Glutamatergic neuron (in vitro differentiated cells): ENCODE measurements at regions not wholly inside any gene's neighbourhood (a gene's known extent, or its start where the extent isn't known, plus 50 kb on each side); places are given as distances from the start of the nearest gene placed in this dataset.

ENCODE experiments used
- DNase-seq: peaks from one replicate; pipeline ENCODE4 v3.0.0; 2022
- H3K27ac Mint-ChIP-seq: one replicate; pipeline ENCODE4 v1.8.0; 2020; ENCODE audit warnings: mild to moderate bottlenecking, mixed read lengths, inconsistent platforms; ENCODE audit not compliant: unreplicated experiment
- H3K27me3 Mint-ChIP-seq: one replicate; pipeline ENCODE4 v1.8.0; 2020; ENCODE audit warnings: mild to moderate bottlenecking, moderate library complexity, mixed read lengths, inconsistent platforms; ENCODE audit not compliant: unreplicated experiment
- H3K36me3 Mint-ChIP-seq: one replicate; pipeline ENCODE4 v1.8.0; 2020; ENCODE audit warnings: mild to moderate bottlenecking, mixed read lengths, inconsistent platforms; ENCODE audit not compliant: unreplicated experiment
- H3K4me1 Mint-ChIP-seq: one replicate; pipeline ENCODE4 v1.8.0; 2020; ENCODE audit warnings: mild to moderate bottlenecking, low read depth, mixed read lengths, inconsistent platforms; ENCODE audit not compliant: unreplicated experiment
- H3K4me3 Mint-ChIP-seq: one replicate; pipeline ENCODE4 v1.8.0; 2020; ENCODE audit warnings: mild to moderate bottlenecking, mixed read lengths, inconsistent platforms; ENCODE audit not compliant: unreplicated experiment
- H3K9me3 Mint-ChIP-seq: one replicate; pipeline ENCODE4 v1.8.0; 2020; ENCODE audit warnings: mild to moderate bottlenecking, moderate library complexity, mixed read lengths, inconsistent platforms; ENCODE audit not compliant: unreplicated experiment
- TF ChIP-seq, protein P1 (sequence below): fragments of 200-600 bp; sonication (generic); IDR thresholded peaks from one replicate; pipeline ENCODE4 v1.5.0; 2021; ENCODE audit not compliant: partially characterized antibody, unreplicated experiment

DNA sequence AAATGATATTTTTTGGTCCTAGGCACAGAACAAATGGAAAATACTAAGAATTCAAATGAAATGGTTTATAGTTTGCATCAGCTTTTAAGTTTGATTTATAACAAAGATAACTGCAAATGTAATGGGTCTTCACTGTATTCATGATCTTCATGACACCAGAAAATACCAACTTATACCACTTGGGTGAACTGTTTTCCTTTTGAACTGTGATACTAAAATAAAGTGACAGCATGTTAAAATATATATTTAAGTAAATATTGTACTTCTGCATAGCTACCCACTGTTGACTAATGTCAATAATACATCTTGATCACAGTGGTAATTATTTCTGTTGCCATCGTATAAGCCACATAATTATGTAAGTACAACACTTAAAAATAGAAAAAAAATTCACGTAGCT lies 442.0 kb upstream of the ANKRD30A start:
- Mint-ChIP-seq H3K4me3 (no peak overlapping the region), H3K27ac (no peak overlapping the region), H3K4me1 (no peaks in the 10 kb centered on the region), H3K27me3 (peaks cover 2% of the 10 kb centered on the region), H3K9me3 (no peaks in the 10 kb centered on the region), H3K36me3 (no peaks in the 10 kb centered on the region)
- no peak for DNase-seq
- TF ChIP-seq, protein P1, sequence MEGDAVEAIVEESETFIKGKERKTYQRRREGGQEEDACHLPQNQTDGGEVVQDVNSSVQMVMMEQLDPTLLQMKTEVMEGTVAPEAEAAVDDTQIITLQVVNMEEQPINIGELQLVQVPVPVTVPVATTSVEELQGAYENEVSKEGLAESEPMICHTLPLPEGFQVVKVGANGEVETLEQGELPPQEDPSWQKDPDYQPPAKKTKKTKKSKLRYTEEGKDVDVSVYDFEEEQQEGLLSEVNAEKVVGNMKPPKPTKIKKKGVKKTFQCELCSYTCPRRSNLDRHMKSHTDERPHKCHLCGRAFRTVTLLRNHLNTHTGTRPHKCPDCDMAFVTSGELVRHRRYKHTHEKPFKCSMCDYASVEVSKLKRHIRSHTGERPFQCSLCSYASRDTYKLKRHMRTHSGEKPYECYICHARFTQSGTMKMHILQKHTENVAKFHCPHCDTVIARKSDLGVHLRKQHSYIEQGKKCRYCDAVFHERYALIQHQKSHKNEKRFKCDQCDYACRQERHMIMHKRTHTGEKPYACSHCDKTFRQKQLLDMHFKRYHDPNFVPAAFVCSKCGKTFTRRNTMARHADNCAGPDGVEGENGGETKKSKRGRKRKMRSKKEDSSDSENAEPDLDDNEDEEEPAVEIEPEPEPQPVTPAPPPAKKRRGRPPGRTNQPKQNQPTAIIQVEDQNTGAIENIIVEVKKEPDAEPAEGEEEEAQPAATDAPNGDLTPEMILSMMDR = no peak

DNA sequence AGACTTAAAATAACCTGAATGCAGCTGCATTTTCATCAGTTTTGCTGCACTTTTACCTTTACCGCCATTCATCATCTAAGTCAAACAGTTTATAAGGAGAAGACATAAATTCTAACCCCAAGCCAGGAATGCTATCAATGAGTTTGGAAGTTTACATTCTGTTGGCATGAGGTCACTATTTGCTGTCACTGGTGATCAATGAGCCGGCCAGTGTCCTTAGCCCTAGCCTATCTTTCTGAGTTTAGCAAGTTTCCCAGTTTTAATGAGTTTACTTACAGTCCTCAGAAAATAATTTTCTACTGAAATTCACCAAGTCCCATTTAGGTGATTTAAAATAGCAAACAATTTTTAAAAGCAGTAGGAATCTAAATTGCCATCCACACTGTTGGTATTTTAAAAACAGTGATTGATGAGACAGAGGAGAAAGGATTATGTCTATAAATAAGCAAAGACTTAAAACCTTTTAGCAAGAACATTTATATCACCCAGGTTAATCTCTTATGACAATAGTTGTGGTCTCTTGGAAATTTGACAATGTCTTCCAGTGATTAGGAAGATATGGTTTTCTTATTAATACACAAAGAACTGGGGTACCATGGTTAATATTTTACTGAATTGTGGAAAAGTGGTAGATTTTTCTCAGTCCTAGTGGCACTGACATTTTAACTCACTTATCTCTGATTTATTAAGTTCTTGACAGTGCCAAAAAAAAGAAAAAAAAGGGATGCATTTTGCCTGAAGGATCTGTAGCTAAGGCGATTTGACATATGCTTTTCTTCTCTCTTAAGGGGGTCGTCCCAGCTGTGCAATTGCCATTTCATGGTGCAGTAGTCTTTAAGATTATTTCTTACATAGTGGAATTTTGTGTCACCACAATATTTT lies 443.4 kb upstream of the ANKRD30A start:
- peaks cover 2% of the 10 kb centered on the region for H3K27me3 Mint-ChIP-seq
- H3K9me3 Mint-ChIP-seq = no peaks in the 10 kb centered on the region
- TF ChIP-seq, protein P1 = no peak
- no peak for DNase-seq
- H3K27ac Mint-ChIP-seq = no peak overlapping the region
- peaks cover 3% of the 10 kb centered on the region for H3K4me1 Mint-ChIP-seq
- no peaks in the 10 kb centered on the region for H3K36me3 Mint-ChIP-seq
- no peak overlapping the region for H3K4me3 Mint-ChIP-seq

DNA sequence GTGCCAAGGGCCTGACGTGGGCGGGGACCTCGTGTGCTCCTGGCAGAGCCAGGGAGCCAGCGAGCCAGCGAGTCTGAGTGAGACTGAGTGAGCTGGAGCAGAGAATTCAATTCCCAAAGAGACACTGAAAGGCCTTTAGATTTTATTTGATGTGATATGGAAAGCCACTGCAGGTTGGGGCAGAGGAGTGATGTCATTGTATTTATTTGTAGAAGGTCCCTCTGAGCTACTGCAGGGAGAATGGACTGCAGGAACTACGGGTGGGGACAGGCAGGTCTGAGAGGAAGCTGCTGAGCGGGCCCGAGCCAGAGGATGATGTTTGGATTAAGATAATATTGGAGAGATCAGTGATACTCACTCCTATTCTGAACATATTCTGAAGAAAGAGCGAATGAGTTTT lies 445.8 kb upstream of the ANKRD30A start:
- Mint-ChIP-seq H3K9me3 (no peaks in the 10 kb centered on the region), H3K27ac (no peak overlapping the region), H3K27me3 (peaks cover 2% of the 10 kb centered on the region), H3K36me3 (no peaks in the 10 kb centered on the region), H3K4me3 (no peak overlapping the region), H3K4me1 (peaks cover 3% of the 10 kb centered on the region)
- TF ChIP-seq, protein P1 = no peak
- DNase-seq = no peak

DNA sequence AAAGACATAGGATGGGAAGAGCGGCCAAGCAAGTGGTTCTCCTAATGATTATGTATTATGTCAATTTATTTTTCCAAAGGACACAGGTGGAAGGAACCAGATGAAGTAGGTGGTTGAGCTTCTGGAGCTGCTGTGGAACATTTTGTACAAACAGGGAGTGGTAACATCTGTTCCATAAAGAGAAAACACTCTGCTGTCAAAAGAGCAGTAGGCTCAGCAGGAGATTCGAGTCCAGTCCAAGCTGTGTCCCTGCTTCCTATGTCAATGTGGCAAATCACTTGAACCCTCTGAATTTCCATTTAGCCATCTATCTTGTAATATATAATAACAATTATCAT lies 448.0 kb upstream of the ANKRD30A start:
- Mint-ChIP-seq H3K27ac (no peak overlapping the region), H3K4me3 (no peak overlapping the region), H3K36me3 (no peaks in the 10 kb centered on the region), H3K4me1 (peaks cover 3% of the 10 kb centered on the region), H3K27me3 (peaks cover 2% of the 10 kb centered on the region), H3K9me3 (no peaks in the 10 kb centered on the region)
- TF ChIP-seq, protein P1 = no peak
- DNase-seq = no peak

DNA sequence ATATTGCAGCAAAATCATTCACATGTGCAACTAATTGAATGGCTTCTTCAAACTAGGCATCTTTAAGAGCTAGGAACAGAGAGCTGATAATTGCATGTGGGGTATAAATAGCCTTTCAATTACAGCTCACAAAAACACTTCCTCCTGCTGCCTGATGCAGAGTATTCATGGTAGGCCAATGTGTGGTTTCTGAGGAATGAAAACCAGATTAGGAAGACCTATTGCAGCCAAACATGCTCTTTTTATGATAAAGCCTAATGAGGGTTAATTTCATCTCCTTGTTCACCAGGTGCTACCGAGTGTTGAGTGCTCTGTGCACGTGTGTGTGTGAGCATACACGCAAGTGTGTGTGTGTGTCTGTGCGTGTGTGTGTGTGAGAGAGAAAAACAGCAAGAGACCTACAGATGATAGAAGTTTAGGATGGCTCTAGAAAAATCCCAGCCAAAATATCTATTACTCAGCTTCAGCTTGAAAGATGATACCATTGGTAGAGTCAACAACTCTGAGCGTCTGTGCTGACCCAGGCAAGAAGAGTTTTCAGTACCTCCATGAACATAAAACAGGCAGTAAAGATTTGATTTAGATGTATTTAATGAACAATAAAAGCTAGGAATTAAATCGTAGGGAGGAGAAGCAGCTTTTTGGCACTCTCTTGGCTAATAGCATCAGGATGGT lies 448.5 kb upstream of the ANKRD30A start:
- H3K27me3 Mint-ChIP-seq = peaks cover 2% of the 10 kb centered on the region
- TF ChIP-seq, protein P1 = no peak
- H3K4me3 Mint-ChIP-seq = no peak overlapping the region
- H3K36me3 Mint-ChIP-seq = no peaks in the 10 kb centered on the region
- no peak overlapping the region for H3K27ac Mint-ChIP-seq
- H3K4me1 Mint-ChIP-seq = peaks cover 3% of the 10 kb centered on the region
- no peak for DNase-seq
- no peaks in the 10 kb centered on the region for H3K9me3 Mint-ChIP-seq
